ENCODE measurements at regions not wholly inside any gene's neighbourhood (a gene's known extent, or its start where the extent isn't known, plus 50 kb on each side); places are given as distances from the start of the nearest gene placed in this dataset.
A peak's percentile ranks its signal among the peaks of the same experiment; 100 is the strongest.

DNA sequence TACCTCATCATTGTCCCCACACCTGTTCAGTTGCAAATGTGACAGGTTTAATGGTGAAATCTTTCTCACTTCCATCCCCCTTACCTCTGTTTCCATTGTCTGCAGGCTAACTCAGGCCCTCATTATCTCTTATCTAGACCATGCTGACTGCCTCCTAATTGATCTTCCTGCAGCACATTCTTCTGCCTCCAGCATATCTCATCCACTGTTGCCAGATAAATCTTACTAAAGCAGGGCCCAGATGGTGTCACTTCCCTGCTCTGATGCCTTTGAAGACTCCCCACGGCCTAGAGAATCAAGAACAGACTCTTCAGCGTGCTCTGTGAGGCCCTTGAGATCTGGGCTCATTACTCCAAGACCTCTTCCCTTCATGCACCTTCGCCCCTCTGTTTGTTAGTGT is 230.1 kb downstream of the DUSP10 start:
- no peak for DNase-seq
- no peaks in the 10 kb centered on the region for H3K4me1 ChIP-seq
- no peaks in the 10 kb centered on the region for H3K27me3 ChIP-seq
- intact Hi-C loops (cut with DNase I) = no loop called here
- H3K9me3 ChIP-seq = no peaks in the 10 kb centered on the region
- TF ChIP-seq, protein P1, sequence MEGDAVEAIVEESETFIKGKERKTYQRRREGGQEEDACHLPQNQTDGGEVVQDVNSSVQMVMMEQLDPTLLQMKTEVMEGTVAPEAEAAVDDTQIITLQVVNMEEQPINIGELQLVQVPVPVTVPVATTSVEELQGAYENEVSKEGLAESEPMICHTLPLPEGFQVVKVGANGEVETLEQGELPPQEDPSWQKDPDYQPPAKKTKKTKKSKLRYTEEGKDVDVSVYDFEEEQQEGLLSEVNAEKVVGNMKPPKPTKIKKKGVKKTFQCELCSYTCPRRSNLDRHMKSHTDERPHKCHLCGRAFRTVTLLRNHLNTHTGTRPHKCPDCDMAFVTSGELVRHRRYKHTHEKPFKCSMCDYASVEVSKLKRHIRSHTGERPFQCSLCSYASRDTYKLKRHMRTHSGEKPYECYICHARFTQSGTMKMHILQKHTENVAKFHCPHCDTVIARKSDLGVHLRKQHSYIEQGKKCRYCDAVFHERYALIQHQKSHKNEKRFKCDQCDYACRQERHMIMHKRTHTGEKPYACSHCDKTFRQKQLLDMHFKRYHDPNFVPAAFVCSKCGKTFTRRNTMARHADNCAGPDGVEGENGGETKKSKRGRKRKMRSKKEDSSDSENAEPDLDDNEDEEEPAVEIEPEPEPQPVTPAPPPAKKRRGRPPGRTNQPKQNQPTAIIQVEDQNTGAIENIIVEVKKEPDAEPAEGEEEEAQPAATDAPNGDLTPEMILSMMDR (IDR thresholded peaks at IDR 0.05) = no peak
- H3K36me3 ChIP-seq = no peaks in the 10 kb centered on the region
- H3K4me3 ChIP-seq = no peak overlapping the region
- ATAC-seq = no peak
- no peak overlapping the region for H3K27ac ChIP-seq

DNA sequence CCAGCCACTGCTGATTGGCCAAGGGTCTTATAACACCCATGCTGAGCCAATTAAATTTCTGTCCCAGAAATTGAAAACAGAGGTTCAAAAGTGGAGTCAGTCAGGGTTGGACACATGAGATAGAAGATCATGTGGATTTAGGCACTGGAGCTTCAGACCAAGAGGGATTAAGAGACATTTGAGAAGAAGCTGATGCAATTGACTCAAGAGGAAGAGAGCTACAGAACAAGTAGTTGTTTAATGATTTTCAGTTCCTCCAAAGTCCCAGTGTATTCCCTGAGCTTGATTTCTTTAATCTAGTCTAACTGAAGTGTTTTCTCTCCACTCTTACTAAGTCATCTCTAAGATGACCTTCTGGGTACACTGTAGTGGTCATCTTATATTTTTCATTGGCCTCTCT is 227.1 kb downstream of the DUSP10 start:
- no peak overlapping the region for H3K27ac ChIP-seq
- ATAC-seq (no peak), DNase-seq (no peak)
- TF ChIP-seq, protein P1 (IDR thresholded peaks at IDR 0.05) = no peak
- H3K4me1 ChIP-seq = no peaks in the 10 kb centered on the region
- no peaks in the 10 kb centered on the region for H3K9me3 ChIP-seq
- H3K4me3 ChIP-seq = no peak overlapping the region
- no peaks in the 10 kb centered on the region for H3K36me3 ChIP-seq
- intact Hi-C loops (cut with DNase I) = no loop called here
- no peaks in the 10 kb centered on the region for H3K27me3 ChIP-seq

DNA sequence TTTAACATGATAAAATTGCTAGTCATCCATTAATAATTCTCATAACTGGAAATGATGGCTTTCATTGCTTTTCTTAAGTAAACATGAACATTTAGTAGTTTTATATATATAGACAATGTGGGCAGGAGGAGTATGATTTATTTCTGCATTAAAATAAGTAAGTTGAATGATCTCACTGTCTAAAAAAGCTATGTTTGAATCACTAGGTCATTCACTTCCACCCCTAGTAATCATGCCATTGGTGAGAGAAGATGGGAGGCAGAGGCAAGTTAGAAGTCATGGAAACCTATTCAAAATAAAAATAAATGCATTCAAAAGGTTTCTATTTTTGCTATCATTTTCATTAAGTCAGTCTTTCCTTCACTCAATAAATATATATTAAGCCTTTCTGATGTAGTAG is 226.4 kb downstream of the DUSP10 start:
- intact Hi-C loops (cut with DNase I) = no loop called here
- TF ChIP-seq, protein P1 (IDR thresholded peaks at IDR 0.05) = no peak
- no peaks in the 10 kb centered on the region for H3K36me3 ChIP-seq
- no peaks in the 10 kb centered on the region for H3K4me1 ChIP-seq
- no peaks in the 10 kb centered on the region for H3K9me3 ChIP-seq
- DNase-seq = no peak
- H3K27me3 ChIP-seq = no peaks in the 10 kb centered on the region
- no peak overlapping the region for H3K27ac ChIP-seq
- no peak overlapping the region for H3K4me3 ChIP-seq
- ATAC-seq = no peak

DNA sequence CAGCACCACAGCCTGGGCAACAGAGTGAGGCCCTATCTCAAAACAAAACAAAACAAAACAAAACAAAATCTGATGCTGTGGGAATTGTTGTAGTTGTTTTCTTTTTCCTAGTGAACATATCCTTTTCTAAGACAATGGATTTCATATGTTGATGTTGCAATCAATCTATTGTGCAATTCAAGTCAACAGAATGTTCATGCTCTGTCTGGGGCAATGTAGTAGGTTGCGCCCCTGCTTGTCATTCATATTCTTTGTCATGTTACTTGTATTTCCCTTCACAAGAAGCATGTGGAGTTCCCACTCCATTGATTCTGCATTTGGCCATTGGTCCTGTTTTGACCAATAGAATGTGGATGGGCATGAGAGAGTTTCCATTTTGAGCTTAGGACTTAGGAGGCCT is 223.9 kb downstream of the DUSP10 start:
- Histone ChIP-seq H3K27me3 (no peaks in the 10 kb centered on the region), H3K9me3 (no peaks in the 10 kb centered on the region), H3K36me3 (no peaks in the 10 kb centered on the region), H3K4me1 (no peaks in the 10 kb centered on the region), H3K27ac (no peak overlapping the region), H3K4me3 (no peak overlapping the region)
- intact Hi-C loops (cut with DNase I) = no loop called here
- TF ChIP-seq, protein P1 (IDR thresholded peaks at IDR 0.05) = no peak
- ATAC-seq (peak; percentile 29), DNase-seq (peak in 1 of 4 donors; percentile 16)

DNA sequence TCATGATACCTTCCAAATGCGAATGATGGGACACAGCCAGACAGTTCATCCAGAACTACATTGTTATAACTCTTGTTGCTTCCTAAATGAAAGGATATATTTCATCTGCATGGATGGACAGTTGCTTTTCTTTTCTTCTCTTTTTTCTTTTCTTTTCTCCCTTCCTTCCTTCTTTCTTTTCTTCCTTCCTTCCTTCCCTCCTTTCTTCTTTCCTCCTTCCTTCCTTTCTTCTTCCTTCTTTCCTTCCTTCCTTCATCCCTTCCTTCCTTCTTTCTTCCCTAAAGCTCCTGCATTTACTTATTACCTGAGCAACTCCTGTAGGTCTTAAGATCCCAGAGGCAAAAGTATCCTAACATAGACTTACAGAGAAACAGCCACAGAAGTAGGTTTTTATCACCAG is 221.6 kb downstream of the DUSP10 start:
- no peaks in the 10 kb centered on the region for H3K4me1 ChIP-seq
- no peaks in the 10 kb centered on the region for H3K9me3 ChIP-seq
- intact Hi-C loops (cut with DNase I) = no loop called here
- H3K27me3 ChIP-seq = no peaks in the 10 kb centered on the region
- no peak overlapping the region for H3K4me3 ChIP-seq
- ATAC-seq = no peak
- no peak for DNase-seq
- H3K27ac ChIP-seq = no peak overlapping the region
- H3K36me3 ChIP-seq = no peaks in the 10 kb centered on the region
- TF ChIP-seq, protein P1 (IDR thresholded peaks at IDR 0.05) = no peak

Data from left lung (tissue), 4 donors.